GM19023 (cell line): ENCODE measurements at regions not wholly inside any gene's neighbourhood (a gene's known extent, or its start where the extent isn't known, plus 50 kb on each side); places are given as distances from the start of the nearest gene placed in this dataset.
"Not testable (repeated sequence)": the region's sequence is repeated elsewhere in the genome, so short reads cannot be mapped to it uniquely, and the experiment has no call there.

Source experiments
- ATAC-seq: cut with Tn5 transposase; IDR thresholded peaks from one replicate; pipeline ENCODE4 v1.9.1; 2021; ENCODE audit warnings: mild to moderate bottlenecking, moderate library complexity; ENCODE audit not compliant: unreplicated experiment

DNA sequence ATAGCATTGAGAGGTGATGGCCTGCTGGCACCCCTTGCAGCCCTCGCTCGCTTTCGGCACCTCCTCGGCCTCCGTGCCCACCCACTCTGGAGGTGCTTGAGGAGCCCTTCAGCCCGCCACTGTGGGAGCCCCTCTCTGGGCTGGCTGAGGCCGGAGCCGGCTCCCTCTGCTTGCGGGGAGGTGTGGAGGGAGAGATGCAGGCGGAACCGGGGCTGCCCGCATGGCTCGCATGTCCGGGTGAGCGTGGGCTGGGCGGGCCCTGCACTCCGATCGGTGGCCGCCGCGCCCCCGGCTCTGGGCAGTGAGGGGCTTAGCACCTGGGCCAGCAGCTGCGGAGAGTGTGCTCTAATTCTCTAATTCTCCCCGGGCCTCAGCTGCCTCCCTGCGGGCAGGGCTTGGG lies 101.1 kb downstream of the KIF4B start:
- no peak for ATAC-seq

DNA sequence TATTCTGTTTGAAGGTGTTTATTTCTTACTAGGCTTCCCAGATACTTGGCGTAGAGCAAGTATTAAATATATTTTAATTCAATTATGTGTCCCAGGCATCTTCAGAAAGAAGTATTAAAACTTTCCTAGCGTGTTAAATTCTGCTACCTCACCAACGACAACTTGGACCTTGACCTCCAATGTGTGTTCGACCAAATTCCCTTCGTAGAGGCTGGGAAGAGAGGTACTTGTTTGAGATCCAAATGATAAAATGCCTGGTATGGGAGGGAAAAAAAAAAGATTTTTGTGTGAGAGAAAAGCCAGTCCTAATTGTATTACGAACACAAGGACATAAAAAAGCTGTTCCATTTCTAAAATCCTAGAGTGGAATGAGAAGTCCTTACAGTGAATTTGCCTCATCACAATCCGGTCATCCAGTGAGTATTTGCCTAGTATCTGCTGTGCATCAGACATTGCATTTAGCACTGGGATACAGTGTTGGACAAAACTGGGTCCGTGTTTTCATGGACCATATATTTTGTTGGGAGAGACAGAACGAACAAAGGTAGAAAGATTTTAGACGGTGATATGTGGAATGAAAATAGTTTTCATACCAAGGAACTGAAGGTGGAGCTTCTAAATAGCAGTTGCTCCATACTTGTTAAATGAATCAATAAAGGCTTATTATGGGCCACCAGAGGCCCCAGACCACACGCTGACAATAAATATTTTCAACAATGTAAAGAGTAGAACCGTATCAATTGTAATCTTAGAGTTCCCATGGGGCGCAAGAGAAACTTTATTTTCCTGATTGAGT lies 103.1 kb downstream of the KIF4B start:
- ATAC-seq, result no peak

GRCh38 chr5:155125551-155126095 lies 112.1 kb downstream of the KIF4B start:
- ATAC-seq, result no peak

DNA sequence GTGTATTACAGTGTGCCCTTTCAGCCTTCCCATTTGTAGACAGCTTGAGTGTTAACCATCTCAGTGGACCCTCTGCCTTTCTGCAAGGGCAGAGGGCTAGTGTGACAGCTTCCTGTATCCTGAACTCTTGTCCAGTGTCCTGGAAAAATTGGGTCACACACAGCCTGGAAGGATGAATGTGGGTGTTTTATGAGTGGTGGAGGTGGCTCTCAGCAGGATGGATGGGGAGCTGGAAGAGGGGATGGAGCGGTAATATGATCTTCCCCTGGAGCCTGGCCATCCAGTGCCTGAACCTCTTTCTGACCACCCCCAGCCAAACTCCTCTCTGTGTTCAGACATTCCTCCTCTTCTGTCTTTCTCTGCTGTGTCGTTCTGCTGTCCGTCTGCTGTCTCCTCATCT lies 113.0 kb downstream of the KIF4B start:
- ATAC-seq, result no peak

DNA sequence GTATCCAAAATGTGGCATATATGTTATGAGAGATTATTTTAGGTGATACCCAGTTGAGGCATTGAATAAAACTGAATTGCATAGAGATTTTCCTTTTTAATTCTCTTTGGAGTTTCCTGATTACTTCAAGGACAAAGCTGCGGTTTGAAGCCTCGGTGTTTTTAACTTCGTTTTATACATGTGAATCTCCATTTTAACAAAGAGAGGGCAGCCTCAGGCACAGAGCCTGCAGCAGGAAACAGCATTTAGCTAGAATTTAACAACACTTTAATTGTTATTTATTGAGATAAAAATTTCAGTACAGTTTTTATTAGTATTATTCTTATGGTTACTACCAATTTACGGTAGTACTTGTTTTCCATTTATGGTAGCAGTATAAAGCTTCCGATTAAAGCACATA lies 114.0 kb downstream of the KIF4B start:
- ATAC-seq, result no peak

GRCh38 chr5:155128786-155129512 lies 115.4 kb downstream of the KIF4B start:
- ATAC-seq, result no peak

GRCh38 chr5:155129513-155129880 lies 115.9 kb downstream of the KIF4B start:
- no peak for ATAC-seq

DNA sequence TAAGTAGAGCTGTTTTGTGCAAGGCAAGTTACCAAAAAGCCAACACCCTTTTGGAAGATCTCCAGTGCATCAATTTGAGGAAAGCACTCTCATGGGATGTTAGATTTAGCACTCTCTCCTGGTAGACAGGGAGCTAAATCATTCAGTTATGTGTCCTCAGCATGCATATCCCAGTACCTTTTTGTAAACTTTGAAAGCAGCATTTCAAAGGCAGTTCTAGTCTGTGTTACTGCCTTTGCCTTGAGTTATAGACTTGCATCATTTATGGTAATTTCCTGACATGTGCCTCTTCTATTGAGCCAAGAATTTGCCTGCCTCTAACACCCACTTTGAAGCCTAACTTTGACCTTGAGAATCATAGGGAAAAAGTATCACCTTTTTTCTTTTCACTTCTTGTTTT lies 120.6 kb downstream of the KIF4B start:
- ATAC-seq, result no peak

DNA sequence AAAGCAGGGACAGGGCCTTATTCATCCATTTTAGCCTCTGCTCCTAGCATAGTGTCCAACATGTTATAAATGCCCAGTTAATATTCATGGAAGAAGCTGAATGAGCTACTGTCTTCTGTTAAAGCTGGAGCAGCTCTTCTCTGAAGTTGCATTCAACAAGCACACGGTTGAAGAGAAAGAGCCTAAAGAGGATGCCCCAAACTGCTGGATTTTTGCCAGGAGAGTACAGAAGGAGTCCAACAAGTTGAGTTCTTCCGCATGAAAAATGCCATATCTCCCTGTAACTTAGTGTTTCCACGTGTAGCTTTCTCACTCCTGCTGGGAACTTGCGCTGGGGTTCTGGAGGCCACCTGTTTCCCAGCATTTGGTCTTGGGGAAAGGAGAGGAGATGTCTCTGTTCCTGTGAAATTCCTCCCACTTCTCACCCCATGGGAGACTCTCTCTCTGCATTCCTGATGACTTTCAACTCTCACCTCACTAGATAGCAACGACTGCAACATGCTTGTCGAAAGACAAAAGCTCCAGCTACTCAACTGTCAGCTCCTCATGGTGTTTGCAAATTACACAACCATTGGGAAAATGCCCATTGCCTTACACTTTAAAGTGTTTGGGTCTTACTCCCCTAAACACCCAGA lies 122.8 kb downstream of the KIF4B start:
- no peak for ATAC-seq

- ATAC-seq, result no peak
Measured at GRCh38 chr5:155137683-155138082, 124.1 kb downstream of the KIF4B start.

GRCh38 chr5:155140646-155141045 lies 127.1 kb downstream of the KIF4B start:
- no peak for ATAC-seq

DNA sequence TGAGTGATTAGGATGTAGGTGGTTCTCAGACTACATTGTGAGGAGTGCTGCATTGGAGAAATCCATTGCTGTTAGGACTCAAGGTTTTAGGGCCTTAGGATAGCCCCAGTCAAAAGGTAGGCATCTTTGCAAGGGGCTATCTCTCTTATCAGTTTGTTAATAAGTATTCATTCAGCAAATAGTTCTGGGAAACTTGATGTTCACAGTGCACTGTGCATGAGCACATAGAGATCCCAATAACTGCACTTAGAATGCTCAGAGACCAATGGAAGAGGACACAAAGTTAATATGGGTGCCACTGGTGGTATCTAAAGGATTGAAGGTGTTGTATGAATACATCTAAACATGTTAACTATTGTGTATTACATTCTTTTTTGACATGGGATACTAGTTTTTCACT lies 131.4 kb downstream of the KIF4B start:
- ATAC-seq, result no peak

DNA sequence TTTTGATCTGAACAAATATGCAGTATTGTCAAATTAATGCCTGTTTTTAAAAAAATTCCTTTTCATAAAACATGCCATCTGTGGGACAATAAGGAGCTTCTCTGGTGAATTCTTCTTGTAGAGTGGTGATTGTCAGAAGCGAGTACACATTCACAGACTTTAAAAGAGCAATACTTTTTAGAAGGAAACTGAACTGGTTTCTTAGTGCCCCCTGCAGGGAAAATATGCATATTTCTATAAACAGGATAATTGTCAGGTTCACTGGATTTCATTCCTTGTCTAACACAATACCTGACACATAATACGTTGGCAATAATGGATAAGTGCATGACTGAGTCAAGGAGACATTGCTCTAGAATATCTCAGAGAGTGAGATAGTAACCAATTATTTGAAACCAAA lies 133.7 kb downstream of the KIF4B start:
- ATAC-seq, result no peak

DNA sequence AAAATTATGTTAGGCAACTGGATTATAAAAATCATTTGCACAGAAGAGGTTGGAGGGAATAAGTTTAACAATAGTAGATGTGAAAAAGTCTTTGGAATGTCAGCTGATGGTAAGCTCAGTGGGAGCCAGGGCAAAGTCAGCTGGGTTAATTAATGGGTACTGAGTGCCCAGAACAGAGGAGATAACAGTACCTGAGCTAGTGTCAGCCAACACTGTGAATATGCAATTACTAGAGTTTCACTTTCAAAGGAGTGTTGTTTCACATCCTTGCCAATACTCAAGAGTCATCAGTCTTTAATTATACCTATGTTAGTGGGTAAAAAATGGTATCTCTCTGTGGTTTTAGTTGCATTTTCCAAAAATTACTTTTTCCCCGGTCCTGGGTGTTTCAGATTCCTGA lies 135.1 kb downstream of the KIF4B start:
- ATAC-seq, result no peak

- no peak for ATAC-seq
Measured at GRCh38 chr5:155150012-155150411, 136.5 kb downstream of the KIF4B start.

DNA sequence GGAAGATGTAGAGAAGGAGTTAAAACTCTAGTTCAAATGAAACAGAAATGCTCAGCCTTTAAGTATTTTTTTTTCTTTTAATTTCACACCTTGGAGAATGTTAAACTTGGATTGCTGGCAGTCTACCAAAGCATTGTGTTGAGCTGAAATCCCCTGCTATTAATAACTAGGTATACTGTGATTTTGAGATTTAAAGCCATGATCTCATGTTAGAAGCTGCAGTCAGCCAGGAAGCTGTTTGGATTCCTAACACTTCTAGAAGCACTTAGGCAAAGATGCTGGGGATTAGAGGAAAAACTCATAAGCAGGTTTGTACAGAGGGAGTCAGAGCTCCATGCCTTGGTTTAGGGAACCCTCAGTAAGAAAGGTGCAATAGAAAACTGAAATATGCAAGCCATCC lies 141.4 kb downstream of the KIF4B start:
- no peak for ATAC-seq

DNA sequence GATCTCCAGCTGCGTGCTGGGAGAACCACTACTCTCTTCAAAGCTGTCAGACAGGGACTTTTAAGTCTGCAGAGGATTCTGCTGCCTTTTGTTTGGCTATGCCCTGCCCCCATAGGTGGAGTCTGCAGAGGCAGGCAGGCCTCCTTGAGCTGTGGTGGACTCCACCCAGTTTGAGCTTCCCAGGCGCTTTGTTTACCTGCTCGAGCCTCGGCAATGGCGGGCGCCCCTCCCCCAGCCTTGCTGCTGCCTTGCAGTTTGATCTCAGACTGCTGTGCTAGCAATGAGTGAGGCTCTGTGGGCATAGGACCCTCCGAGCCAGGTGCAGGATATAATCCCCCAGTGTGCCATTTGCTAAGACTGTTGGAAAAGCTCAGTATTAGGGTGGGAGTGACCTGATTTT lies 149.5 kb downstream of the KIF4B start:
- ATAC-seq, result not testable (repeated sequence)

DNA sequence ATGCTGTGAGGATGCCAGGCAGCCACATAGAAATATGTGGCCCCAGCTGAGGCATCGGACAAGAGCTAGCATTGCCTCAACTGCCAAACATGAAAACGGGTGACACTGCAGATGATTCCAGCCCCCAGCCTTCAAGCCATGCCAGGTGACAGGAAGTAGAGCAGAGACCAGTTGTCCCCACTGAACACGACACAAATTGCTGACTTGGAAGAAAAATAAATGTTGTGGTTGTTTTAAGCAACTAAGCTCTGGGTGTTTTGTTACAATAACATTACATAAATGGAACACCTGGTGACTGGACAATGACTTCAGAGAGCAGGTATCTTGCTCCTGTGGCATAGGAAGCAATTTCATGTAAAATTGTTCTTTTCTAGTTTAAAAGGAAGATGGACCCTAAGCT lies 154.2 kb downstream of the KIF4B start:
- no peak for ATAC-seq

- no peak for ATAC-seq
Measured at GRCh38 chr5:155181542-155181941, 168.0 kb downstream of the KIF4B start.

- ATAC-seq, result no peak
Measured at GRCh38 chr5:155189476-155189875, 175.9 kb downstream of the KIF4B start.

GRCh38 chr5:155189981-155190380 lies 176.4 kb downstream of the KIF4B start:
- no peak for ATAC-seq

DNA sequence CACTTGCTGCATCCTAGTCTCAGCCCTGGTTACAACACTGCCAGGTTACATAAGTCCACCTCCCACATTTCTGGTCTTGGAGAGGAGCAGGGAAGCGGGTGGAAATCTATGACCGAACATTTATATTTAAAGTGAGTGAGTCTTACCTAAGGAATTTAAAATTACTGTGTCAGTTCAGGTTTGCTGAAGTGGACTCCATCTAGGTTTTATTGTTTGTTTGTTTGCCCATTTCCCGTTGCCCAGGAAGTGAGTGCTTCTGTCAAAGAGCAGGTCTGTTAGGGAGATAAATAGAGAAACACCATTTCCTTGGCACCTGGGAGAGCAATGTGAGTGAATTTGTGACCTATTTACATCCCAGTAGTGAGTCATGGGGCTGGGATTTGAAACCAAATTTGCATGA lies 179.5 kb downstream of the KIF4B start:
- no peak for ATAC-seq
